C4-2B (cell line): ENCODE measurements at regions not wholly inside any gene's neighbourhood (a gene's known extent, or its start where the extent isn't known, plus 50 kb on each side); places are given as distances from the start of the nearest gene placed in this dataset.

Experiments used
- ZFX ChIP-seq: fragments of 450-650 bp; IDR thresholded peaks from 2 replicates; pipeline ENCODE4 v1.6.1; 2017
- TF ChIP-seq, protein P1 (sequence below): fragments of 450-650 bp; conservative IDR thresholded peaks from 2 replicates; pipeline ENCODE4 v1.5.1; 2017; ENCODE audit warnings: mild to moderate bottlenecking

DNA sequence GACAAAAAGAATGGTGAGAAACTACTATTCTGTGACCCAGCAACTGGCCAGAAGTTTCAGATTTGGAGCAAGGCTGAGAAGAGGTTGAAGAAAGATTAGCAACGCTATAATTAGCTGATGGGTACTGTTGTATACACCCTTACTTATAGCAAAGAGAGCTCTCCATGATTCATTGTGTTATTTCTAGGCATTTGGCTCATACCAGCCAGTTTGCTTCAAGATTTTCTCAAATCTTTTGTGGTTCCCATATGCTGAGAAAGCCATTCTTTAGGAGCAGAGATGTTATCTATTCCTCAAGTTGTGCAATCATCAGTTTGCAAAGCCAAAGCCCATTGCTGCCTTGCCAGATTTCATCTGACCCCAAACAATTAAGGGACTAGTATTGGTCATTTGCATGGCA, 179.4 kb downstream of the ETS1 start:
- TF ChIP-seq, protein P1, sequence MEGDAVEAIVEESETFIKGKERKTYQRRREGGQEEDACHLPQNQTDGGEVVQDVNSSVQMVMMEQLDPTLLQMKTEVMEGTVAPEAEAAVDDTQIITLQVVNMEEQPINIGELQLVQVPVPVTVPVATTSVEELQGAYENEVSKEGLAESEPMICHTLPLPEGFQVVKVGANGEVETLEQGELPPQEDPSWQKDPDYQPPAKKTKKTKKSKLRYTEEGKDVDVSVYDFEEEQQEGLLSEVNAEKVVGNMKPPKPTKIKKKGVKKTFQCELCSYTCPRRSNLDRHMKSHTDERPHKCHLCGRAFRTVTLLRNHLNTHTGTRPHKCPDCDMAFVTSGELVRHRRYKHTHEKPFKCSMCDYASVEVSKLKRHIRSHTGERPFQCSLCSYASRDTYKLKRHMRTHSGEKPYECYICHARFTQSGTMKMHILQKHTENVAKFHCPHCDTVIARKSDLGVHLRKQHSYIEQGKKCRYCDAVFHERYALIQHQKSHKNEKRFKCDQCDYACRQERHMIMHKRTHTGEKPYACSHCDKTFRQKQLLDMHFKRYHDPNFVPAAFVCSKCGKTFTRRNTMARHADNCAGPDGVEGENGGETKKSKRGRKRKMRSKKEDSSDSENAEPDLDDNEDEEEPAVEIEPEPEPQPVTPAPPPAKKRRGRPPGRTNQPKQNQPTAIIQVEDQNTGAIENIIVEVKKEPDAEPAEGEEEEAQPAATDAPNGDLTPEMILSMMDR = no peak
- TF ChIP-seq ZFX = no peak
